ENCODE measurements at regions not wholly inside any gene's neighbourhood (a gene's known extent, or its start where the extent isn't known, plus 50 kb on each side); places are given as distances from the start of the nearest gene placed in this dataset.
"Not testable (repeated sequence)": the region's sequence is repeated elsewhere in the genome, so short reads cannot be mapped to it uniquely, and the experiment has no call there.

GRCh38 chr5:100379254-100379858 lies 155.8 kb upstream of the FAM174A start:
- DNase-seq, result not testable (repeated sequence)

- not testable (repeated sequence) for DNase-seq
Measured at GRCh38 chr5:100364757-100365478, 170.3 kb upstream of the FAM174A start.

GRCh38 chr5:100364343-100364742 lies 170.8 kb upstream of the FAM174A start:
- DNase-seq, result not testable (repeated sequence)

- DNase-seq, result not testable (repeated sequence)
Measured at GRCh38 chr5:100359998-100360397, 175.2 kb upstream of the FAM174A start.

GRCh38 chr5:100346269-100346668 lies 188.9 kb upstream of the FAM174A start:
- DNase-seq, result not testable (repeated sequence)

GRCh38 chr5:100341485-100341884 lies 193.7 kb upstream of the FAM174A start:
- not testable (repeated sequence) for DNase-seq

- DNase-seq, result no peak
Measured at GRCh38 chr5:100322483-100322882, 212.7 kb upstream of the FAM174A start.

- DNase-seq, result no peak
Measured at GRCh38 chr5:100319885-100320284, 215.3 kb upstream of the FAM174A start.

- no peak for DNase-seq
Measured at GRCh38 chr5:100313657-100314056, 221.5 kb upstream of the FAM174A start.

GRCh38 chr5:100311806-100312205 lies 223.4 kb upstream of the FAM174A start:
- no peak for DNase-seq

GRCh38 chr5:100306000-100306399 lies 229.2 kb upstream of the FAM174A start:
- no peak for DNase-seq

GRCh38 chr5:100303216-100303615 lies 232.0 kb upstream of the FAM174A start:
- no peak for DNase-seq

- DNase-seq, result no peak
Measured at GRCh38 chr5:100299261-100299660, 235.9 kb upstream of the FAM174A start.

GRCh38 chr5:100276071-100276470 lies 259.1 kb upstream of the FAM174A start:
- no peak for DNase-seq

- no peak for DNase-seq
Measured at GRCh38 chr5:100275631-100276030, 259.5 kb upstream of the FAM174A start.

GRCh38 chr5:100273846-100274580 lies 261.2 kb upstream of the FAM174A start:
- no peak for DNase-seq

GRCh38 chr5:100270023-100270771 lies 265.0 kb upstream of the FAM174A start:
- DNase-seq, result no peak

GRCh38 chr5:100260968-100261367 lies 274.2 kb upstream of the FAM174A start:
- no peak for DNase-seq

GRCh38 chr5:100252944-100253343 lies 282.2 kb upstream of the FAM174A start:
- DNase-seq, result no peak

- DNase-seq, result no peak
Measured at GRCh38 chr5:100252037-100252436, 283.1 kb upstream of the FAM174A start.

- DNase-seq, result no peak
Measured at GRCh38 chr5:100249884-100250269, 285.3 kb upstream of the FAM174A start.

GRCh38 chr5:100249211-100249883 lies 285.8 kb upstream of the FAM174A start:
- DNase-seq, result no peak

- DNase-seq, result no peak
Measured at GRCh38 chr5:100232736-100233135, 302.4 kb upstream of the FAM174A start.
